ENCODE measurements at regions not wholly inside any gene's neighbourhood (a gene's known extent, or its start where the extent isn't known, plus 50 kb on each side); places are given as distances from the start of the nearest gene placed in this dataset.

DNA sequence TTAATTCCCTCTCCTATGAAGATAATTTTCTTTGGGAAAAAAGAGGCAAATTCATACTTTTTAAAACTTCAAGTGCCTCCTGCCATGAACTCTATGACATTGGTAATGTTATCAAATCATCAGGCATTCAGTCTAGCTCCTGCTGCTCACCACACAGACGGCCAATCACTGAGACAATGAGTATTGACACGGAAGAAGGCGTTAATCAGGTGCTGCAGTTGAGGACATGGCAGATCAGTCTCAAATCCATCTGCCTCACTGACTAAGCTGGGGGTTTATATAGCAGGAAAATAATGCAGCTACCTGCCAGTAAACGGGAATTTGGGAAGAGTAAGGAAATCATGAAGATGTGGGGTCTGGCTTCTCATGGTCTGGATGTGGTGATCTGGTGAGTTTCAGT, 1087.7 kb downstream of the CDH9 start:
- no peaks in the 10 kb centered on the region for H3K36me3 ChIP-seq
- H3K4me3 ChIP-seq, result no peak overlapping the region
- no peaks in the 10 kb centered on the region for H3K9me3 ChIP-seq
- no peaks in the 10 kb centered on the region for H3K27me3 ChIP-seq
- DNase-seq, result no peak

DNA sequence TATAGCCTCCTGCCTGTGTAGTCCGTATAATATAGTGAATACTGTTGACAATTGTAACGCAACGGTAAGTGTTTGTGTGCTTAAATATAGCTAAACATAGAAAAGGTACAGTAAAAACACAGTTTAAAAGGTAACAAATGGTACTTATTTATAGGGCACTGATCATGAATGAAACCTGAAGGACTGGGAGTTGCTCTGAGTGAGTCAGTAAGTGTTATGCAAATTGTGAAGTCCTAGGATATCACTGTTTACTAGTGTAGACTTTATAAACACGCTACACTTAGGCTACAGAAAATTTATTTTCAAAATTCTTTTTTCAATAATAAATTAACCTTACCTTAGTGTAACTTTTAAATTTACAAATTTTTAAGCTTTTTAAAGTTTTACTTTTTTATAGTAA, 1090.1 kb downstream of the CDH9 start:
- H3K27me3 ChIP-seq, result no peaks in the 10 kb centered on the region
- H3K4me3 ChIP-seq, result no peak overlapping the region
- H3K9me3 ChIP-seq, result no peaks in the 10 kb centered on the region
- no peaks in the 10 kb centered on the region for H3K36me3 ChIP-seq
- no peak for DNase-seq

DNA sequence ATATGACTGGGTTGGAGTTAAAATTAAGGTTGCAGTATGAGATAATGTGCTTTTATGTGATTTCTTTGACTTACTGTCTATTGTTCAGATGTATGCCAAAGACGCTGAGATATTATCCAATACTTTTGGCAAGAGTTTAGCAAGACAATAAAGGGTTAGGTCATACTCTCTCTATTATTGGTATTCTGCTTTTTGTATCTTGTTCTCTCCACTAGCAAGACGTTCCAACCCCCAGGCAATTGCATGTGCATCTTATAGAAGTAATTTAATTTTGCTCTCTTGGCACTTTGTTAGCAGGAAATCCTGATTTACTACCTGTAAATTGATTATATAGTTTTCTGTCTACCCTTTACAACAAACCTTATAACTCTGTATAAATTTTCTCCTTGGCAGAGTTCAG, 1093.6 kb downstream of the CDH9 start:
- H3K36me3 ChIP-seq, result no peaks in the 10 kb centered on the region
- no peaks in the 10 kb centered on the region for H3K27me3 ChIP-seq
- H3K4me3 ChIP-seq, result no peak overlapping the region
- no peak for DNase-seq
- no peaks in the 10 kb centered on the region for H3K9me3 ChIP-seq

DNA sequence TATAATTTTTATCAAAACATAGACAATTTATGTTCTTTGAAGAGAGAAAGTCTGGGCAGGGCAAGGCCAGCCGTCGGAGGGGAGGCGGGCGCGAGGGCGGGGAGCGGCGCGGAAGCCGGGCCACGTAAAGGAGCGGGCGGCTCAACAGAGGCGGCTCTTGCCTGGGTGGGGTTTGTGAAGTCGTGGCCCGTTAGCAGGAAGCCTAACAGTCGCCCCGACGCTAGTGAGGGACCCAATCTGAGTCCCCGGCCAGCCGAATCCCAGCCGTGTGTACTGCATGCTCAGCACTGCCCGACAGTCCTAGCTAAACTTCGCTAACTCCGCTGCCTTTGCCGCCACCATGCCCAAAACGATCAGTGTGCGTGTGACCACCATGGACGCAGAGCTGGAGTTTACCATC, 1129.2 kb downstream of the CDH9 start:
- no peak for DNase-seq
- Histone ChIP-seq H3K4me3 (no peak overlapping the region), H3K9me3 (no peaks in the 10 kb centered on the region), H3K27me3 (no peaks in the 10 kb centered on the region), H3K36me3 (no peaks in the 10 kb centered on the region)

DNA sequence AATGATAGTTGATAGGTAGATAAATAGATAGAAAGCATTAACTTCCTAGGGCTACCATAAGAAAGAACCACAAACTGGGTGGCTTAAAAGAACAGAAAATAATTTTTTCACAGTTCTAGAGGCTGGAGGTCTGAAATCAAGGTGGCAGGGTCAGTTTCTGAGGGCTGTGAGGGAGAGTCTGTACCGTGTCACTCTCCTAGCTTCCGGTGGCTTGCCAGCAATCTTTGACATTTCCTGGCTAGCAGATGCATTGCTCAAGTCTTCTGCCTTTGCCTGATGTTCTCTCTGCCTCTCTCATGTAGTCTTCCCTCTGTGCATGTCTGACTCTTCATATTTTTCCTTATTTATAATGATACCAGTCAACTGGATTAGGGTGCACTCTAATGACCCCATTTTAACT, 1132.7 kb downstream of the CDH9 start:
- no peaks in the 10 kb centered on the region for H3K9me3 ChIP-seq
- H3K4me3 ChIP-seq, result no peak overlapping the region
- no peaks in the 10 kb centered on the region for H3K27me3 ChIP-seq
- no peaks in the 10 kb centered on the region for H3K36me3 ChIP-seq
- DNase-seq, result no peak

- H3K27me3 ChIP-seq, result no peaks in the 10 kb centered on the region
- H3K4me3 ChIP-seq, result no peak overlapping the region
- H3K36me3 ChIP-seq, result no peaks in the 10 kb centered on the region
- no peaks in the 10 kb centered on the region for H3K9me3 ChIP-seq
- DNase-seq, result no peak
Observed at GRCh38 chr5:25892211-25892610, 1146.2 kb downstream of the CDH9 start.

- no peaks in the 10 kb centered on the region for H3K9me3 ChIP-seq
- H3K4me3 ChIP-seq, result no peak overlapping the region
- no peak for DNase-seq
- H3K27me3 ChIP-seq, result no peaks in the 10 kb centered on the region
- no peaks in the 10 kb centered on the region for H3K36me3 ChIP-seq
Observed at GRCh38 chr5:25891691-25892090, 1146.7 kb downstream of the CDH9 start.

GRCh38 chr5:25881318-25882036, 1156.9 kb downstream of the CDH9 start:
- H3K36me3 ChIP-seq, result no peaks in the 10 kb centered on the region
- H3K9me3 ChIP-seq, result 0 out of 2 replicates have a peak, but pooled peaks cover 2% of the 10 kb centered on the region
- no peak overlapping the region for H3K4me3 ChIP-seq
- DNase-seq, result no peak
- H3K27me3 ChIP-seq, result no peaks in the 10 kb centered on the region

GRCh38 chr5:25863811-25864210, 1174.6 kb downstream of the CDH9 start:
- Histone ChIP-seq H3K36me3 (no peaks in the 10 kb centered on the region), H3K4me3 (no peak overlapping the region), H3K9me3 (no peaks in the 10 kb centered on the region), H3K27me3 (no peaks in the 10 kb centered on the region)
- no peak for DNase-seq

GRCh38 chr5:25862276-25862675, 1176.1 kb downstream of the CDH9 start:
- no peak for DNase-seq
- no peaks in the 10 kb centered on the region for H3K36me3 ChIP-seq

GRCh38 chr5:25858019-25858418, 1180.4 kb downstream of the CDH9 start:
- H3K27me3 ChIP-seq, result no peaks in the 10 kb centered on the region
- DNase-seq, result no peak

More at GRCh38 chr5:25862276-25862675, 1176.1 kb downstream of the CDH9 start:
- H3K9me3 ChIP-seq, result no peaks in the 10 kb centered on the region
- no peaks in the 10 kb centered on the region for H3K27me3 ChIP-seq
- H3K4me3 ChIP-seq, result no peak overlapping the region

GRCh38 chr5:25851301-25851700, 1187.1 kb downstream of the CDH9 start:
- DNase-seq, result no peak
- no peaks in the 10 kb centered on the region for H3K36me3 ChIP-seq
- no peaks in the 10 kb centered on the region for H3K27me3 ChIP-seq
- H3K9me3 ChIP-seq, result no peaks in the 10 kb centered on the region
- H3K4me3 ChIP-seq, result no peak overlapping the region

More at GRCh38 chr5:25858019-25858418, 1180.4 kb downstream of the CDH9 start:
- Histone ChIP-seq H3K9me3 (no peaks in the 10 kb centered on the region), H3K4me3 (no peak overlapping the region), H3K36me3 (no peaks in the 10 kb centered on the region)

DNA sequence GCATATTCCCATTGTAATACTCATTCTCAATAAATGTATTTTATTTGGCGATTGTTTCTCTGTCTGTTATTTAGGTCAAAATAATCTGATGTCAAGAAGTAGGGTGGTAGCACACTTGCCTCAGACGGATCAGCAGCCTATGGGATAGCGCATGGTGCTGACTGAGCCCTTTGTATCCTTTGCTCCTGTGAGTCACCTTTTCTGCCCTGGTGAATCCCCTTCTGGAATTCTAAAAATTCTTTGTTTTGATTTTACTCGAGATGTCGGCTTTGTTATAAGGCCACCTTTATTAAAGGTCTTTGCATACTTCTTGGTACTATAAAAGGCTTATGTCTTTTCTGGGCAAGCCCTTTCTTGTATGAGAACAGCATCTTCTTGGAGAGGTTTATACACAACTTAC, 1187.8 kb downstream of the CDH9 start:
- no peaks in the 10 kb centered on the region for H3K36me3 ChIP-seq
- no peak for DNase-seq
- peaks cover 2% of the 10 kb centered on the region; the same call in 1 of the 2 replicates for H3K9me3 ChIP-seq

DNA sequence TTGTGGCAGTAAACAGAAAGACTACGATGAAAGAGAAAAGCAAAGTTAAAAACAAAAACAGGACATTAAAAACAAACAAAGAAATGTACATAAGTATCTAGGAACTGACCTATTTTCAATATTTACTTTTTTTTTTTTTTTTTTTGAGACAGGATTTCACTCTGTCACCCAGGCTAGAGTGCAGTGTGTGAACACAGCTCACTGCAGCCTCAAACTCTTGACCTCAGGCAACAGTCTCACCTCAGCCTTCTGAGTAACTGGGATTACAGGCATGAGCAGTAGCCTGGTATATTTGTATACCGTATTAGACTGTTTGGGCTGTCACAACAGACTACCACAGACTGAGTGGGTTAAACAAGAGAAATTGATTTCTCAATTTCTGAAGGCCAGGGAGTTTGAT, 1189.1 kb downstream of the CDH9 start:
- Histone ChIP-seq H3K36me3 (no peaks in the 10 kb centered on the region), H3K9me3 (peaks cover 5% of the 10 kb centered on the region; the same call in 1 of the 2 replicates), H3K27me3 (no peaks in the 10 kb centered on the region), H3K4me3 (no peak overlapping the region)
- no peak for DNase-seq

More for the DNA sequence above, 1187.8 kb downstream of the CDH9 start:
- H3K27me3 ChIP-seq, result no peaks in the 10 kb centered on the region
- H3K4me3 ChIP-seq, result no peak overlapping the region

GRCh38 chr5:25823330-25823873, 1178.6 kb upstream of the CDH10 start:
- no peak overlapping the region for H3K4me3 ChIP-seq
- no peak for DNase-seq

More at GRCh38 chr5:25823330-25823873, 1178.6 kb upstream of the CDH10 start:
- Histone ChIP-seq H3K36me3 (no peaks in the 10 kb centered on the region), H3K27me3 (no peaks in the 10 kb centered on the region), H3K9me3 (no peaks in the 10 kb centered on the region)
